ENCODE measurements at regions not wholly inside any gene's neighbourhood (a gene's known extent, or its start where the extent isn't known, plus 50 kb on each side); places are given as distances from the start of the nearest gene placed in this dataset.

DNA sequence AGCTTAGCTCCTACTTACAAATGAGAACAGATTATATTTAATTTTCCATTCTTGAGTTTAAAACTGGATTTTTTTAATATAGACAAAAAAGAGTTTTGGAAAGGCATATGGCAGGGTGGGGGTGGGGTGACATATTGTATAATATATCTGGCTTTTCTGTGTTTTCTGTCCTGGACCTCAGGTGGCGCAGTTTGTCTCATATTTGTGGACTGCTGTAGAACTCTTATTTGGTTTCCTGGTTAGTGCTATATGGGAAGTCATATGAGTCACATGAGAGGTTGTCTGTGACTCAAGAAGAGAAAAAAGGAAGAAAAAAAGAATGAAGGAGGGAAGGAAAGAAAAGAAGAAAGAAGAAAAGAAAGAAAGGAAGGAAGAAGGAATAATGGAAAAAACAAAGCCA, 131.8 kb downstream of the CLVS2 start:
- H3K9me3 ChIP-seq (replicated peaks in 1 of 11): no peaks in the 10 kb centered on the region; a peak in 1 of 22 replicates
- TF ChIP-seq Cebpa-rat (IDR thresholded peaks at IDR 0.05): no peak
- H3K36me3 ChIP-seq: no peaks in the 10 kb centered on the region
- H3K4me2 ChIP-seq: 0 out of 22 replicates have a peak overlapping the region, but pooled peaks of 1 of the 11 experiments have one; percentile 19
- no peak overlapping the region for H3K9ac ChIP-seq
- no peak overlapping the region for H3K27ac ChIP-seq
- H3K27me3 ChIP-seq: no peaks in the 10 kb centered on the region
- no peaks in the 10 kb centered on the region for H4K20me1 ChIP-seq
- no peak overlapping the region for H3K4me3 ChIP-seq
- H3K4me1 ChIP-seq: peaks cover 0 to 13% (median 10%) of the 10 kb centered on the region in 10 experiments; a peak in 15 of 20 replicates

GRCh38 chr6:123150076-123150475, 154.0 kb downstream of the CLVS2 start:
- H3K4me2 ChIP-seq: no peak overlapping the region
- H3K9me3 ChIP-seq (replicated peaks in 1 of 11): no peaks in the 10 kb centered on the region
- no peaks in the 10 kb centered on the region for H4K20me1 ChIP-seq

GRCh38 chr6:123159861-123160260, 163.8 kb downstream of the CLVS2 start:
- H3K9ac ChIP-seq: no peak overlapping the region
- no peaks in the 10 kb centered on the region for H3K9me3 ChIP-seq (replicated peaks in 1 of 11)
- H3K27ac ChIP-seq: no peak overlapping the region
- H3K27me3 ChIP-seq: no peaks in the 10 kb centered on the region
- H3K4me2 ChIP-seq: no peak overlapping the region
- no peaks in the 10 kb centered on the region for H3K4me1 ChIP-seq
- no peaks in the 10 kb centered on the region for H3K36me3 ChIP-seq
- H4K20me1 ChIP-seq: no peaks in the 10 kb centered on the region
- TF ChIP-seq Cebpa-rat (IDR thresholded peaks at IDR 0.05): no peak
- H3K4me3 ChIP-seq: no peak overlapping the region

More at GRCh38 chr6:123150076-123150475, 154.0 kb downstream of the CLVS2 start:
- no peaks in the 10 kb centered on the region for H3K4me1 ChIP-seq
- H3K9ac ChIP-seq: no peak overlapping the region
- no peak for TF ChIP-seq Cebpa-rat (IDR thresholded peaks at IDR 0.05)
- no peak overlapping the region for H3K4me3 ChIP-seq
- H3K27me3 ChIP-seq: no peaks in the 10 kb centered on the region
- H3K27ac ChIP-seq: no peak overlapping the region
- no peaks in the 10 kb centered on the region for H3K36me3 ChIP-seq

Data from BLaER1 treated with 17β-estradiol and CSF1 and Interleukin-3, amounts not matched to agents 10 nM and 100 nM (cell line).